Right lobe of liver (tissue), 6 donors: ENCODE measurements at regions not wholly inside any gene's neighbourhood (a gene's known extent, or its start where the extent isn't known, plus 50 kb on each side); places are given as distances from the start of the nearest gene placed in this dataset.

Experiments used
- ATAC-seq, 4 donors: fragments of 200-7000 bp; cut with Tn5 transposase; one replicate each; pipeline ENCODE4 v1.9.1; 2020; ENCODE audit warnings: mild to moderate bottlenecking in 4 of 4, moderate library complexity in 4 of 4
- DNase-seq, 3 donors: peaks; one replicate each; pipeline ENCODE4 v3.0.0-alpha.2; 2020
- H3K27ac ChIP-seq, 3 donors: fragments of 200-600 bp; one replicate each; pipeline ENCODE4 v1.8.0; 2022
- H3K27me3 ChIP-seq, 2 donors: fragments of 200-600 bp; one replicate each; pipeline ENCODE4 v1.8.0; 2022
- H3K36me3 ChIP-seq, 4 donors: fragments of 200-600 bp; sonication (generic) in 1 of 4; one replicate each; pipeline versions ENCODE4 v1.5.1 to v1.8.0; 2017 to 2022; ENCODE audit warnings: control low read depth in 1 of 4
- H3K4me1 ChIP-seq, 4 donors: fragments of 200-600 bp; sonication (generic) in 1 of 4; one replicate each; pipeline versions ENCODE4 v1.5.1 to v1.8.0; 2017 to 2022; ENCODE audit warnings: control low read depth in 1 of 4
- H3K4me3 ChIP-seq, 3 donors: fragments of 200-600 bp; one replicate each; pipeline ENCODE4 v1.8.0; 2022
- H3K9me3 ChIP-seq, 4 donors: fragments of 200-600 bp; sonication (generic) in 1 of 4; one replicate each; pipeline versions ENCODE4 v1.5.1 to v1.8.0; 2017 to 2022; ENCODE audit warnings: control low read depth in 1 of 4
- POLR2A ChIP-seq: fragments of 450-650 bp; IDR thresholded peaks from one replicate; pipeline ENCODE4 v1.6.1; 2017; ENCODE audit warnings: antibody characterized with exemption, mild to moderate bottlenecking
- WGBS: methylation state at CpG from one replicate; pipeline ENCODE4 v1.1.6; 2018; ENCODE audit warnings: low coverage, low lambda C conversion rate; ENCODE audit not compliant: insufficient coverage; ENCODE audit errors: missing lambda C conversion rate; 5-methylcytosine and 5-hydroxymethylcytosine counted together
- intact Hi-C, 2 donors: fragments of 100-400 bp; cut with DNase I; formaldehyde crosslinking; loops; one replicate each; pipeline versions ENCODE4 v1.11.2 to v1.14.1; 2022
- TF ChIP-seq, protein P1 (sequence below), 4 donors: fragments of 200-600 bp in 3 of 4; fragments of 450-650 bp in 1 of 4; IDR thresholded peaks; one replicate each; pipeline versions ENCODE4 v1.5.1 to v1.8.0; 2016 to 2022; ENCODE audit warnings: antibody characterized with exemption in 4 of 4, mild to moderate bottlenecking in 2 of 4
- donor health status: DM: no; HTN: yes; CAD: no.
- donor health status: DM: no; HTN: no; CAD: no.
- donor health status: DM: no; HTN: no; CAD: no.
- donor health status: DM: no; HTN: yes; CAD: no.
- donor health status: DM: no; HTN: yes; CAD: no.

DNA sequence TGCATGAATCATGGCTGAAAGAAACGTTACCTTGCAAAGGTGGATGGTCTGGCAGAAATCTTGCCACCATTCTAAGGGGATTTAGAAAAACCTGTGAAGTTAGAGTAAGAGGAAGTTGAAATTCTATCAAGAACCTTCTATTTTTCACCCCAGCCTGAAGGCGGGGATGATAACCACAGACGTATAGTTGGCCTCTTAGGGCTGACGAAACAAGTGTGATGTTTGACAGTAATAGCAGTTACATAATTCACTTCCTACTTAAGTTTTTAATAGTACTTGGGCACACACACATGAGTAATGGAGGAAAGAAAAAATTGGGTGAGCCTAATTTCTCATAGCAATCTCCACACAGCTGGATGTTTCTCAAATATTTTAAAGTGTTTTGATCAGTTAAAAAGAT is 336.6 kb upstream of the SALL3 start:
- ATAC-seq (no peak), DNase-seq (no peak)
- Histone ChIP-seq H3K4me1 (no peaks in the 10 kb centered on the region), H3K27me3 (no peaks in the 10 kb centered on the region), H3K9me3 (no peaks in the 10 kb centered on the region), H3K4me3 (no peak overlapping the region), H3K36me3 (no peaks in the 10 kb centered on the region), H3K27ac (no peak overlapping the region)
- intact Hi-C loops = no loop called here
- 20% methylated on average over 4 of the region's 4 CpGs for WGBS
- TF ChIP-seq, protein P1, sequence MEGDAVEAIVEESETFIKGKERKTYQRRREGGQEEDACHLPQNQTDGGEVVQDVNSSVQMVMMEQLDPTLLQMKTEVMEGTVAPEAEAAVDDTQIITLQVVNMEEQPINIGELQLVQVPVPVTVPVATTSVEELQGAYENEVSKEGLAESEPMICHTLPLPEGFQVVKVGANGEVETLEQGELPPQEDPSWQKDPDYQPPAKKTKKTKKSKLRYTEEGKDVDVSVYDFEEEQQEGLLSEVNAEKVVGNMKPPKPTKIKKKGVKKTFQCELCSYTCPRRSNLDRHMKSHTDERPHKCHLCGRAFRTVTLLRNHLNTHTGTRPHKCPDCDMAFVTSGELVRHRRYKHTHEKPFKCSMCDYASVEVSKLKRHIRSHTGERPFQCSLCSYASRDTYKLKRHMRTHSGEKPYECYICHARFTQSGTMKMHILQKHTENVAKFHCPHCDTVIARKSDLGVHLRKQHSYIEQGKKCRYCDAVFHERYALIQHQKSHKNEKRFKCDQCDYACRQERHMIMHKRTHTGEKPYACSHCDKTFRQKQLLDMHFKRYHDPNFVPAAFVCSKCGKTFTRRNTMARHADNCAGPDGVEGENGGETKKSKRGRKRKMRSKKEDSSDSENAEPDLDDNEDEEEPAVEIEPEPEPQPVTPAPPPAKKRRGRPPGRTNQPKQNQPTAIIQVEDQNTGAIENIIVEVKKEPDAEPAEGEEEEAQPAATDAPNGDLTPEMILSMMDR (IDR thresholded peaks at IDR 0.05) = no peak
- no peak for TF ChIP-seq POLR2A

DNA sequence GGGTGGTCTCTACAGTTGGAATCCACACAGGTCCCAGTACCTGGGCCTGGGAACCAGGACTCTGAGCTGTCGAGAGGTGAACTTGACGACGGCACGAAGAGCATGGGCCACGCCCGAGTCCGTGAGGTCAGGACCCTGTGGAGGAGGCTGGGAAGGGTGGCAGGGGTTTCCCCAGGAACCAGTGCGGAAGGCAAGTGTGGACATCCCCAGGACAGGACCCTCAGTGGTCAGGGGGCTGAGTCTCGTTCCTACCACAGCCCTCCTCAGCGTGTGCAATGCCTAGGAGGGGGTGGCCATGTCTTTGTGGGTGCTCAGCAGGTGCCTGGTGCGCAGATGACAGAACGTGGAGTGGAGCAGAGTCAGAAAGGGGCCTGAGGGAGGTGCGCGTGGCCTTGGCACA is 335.6 kb upstream of the SALL3 start:
- DNase-seq (no peak), ATAC-seq (no peak)
- no peaks in the 10 kb centered on the region for H3K36me3 ChIP-seq
- WGBS = no CpG with 5 or more reads among the region's 14 CpGs
- no peak overlapping the region for H3K4me3 ChIP-seq
- no peaks in the 10 kb centered on the region for H3K4me1 ChIP-seq
- intact Hi-C loops = no loop called here
- H3K27me3 ChIP-seq = no peaks in the 10 kb centered on the region
- no peaks in the 10 kb centered on the region for H3K9me3 ChIP-seq
- TF ChIP-seq, protein P1 (IDR thresholded peaks at IDR 0.05) = no peak
- no peak for TF ChIP-seq POLR2A
- no peak overlapping the region for H3K27ac ChIP-seq

- DNase-seq = no peak
- intact Hi-C loops = no loop called here
- peak in 1 of 4 donors; percentile 52 for ATAC-seq
- H3K9me3 ChIP-seq = no peaks in the 10 kb centered on the region
- 60% methylated on average over 2 of the region's 20 CpGs for WGBS
- no peaks in the 10 kb centered on the region for H3K36me3 ChIP-seq
- H3K4me3 ChIP-seq = no peak overlapping the region
- H3K27ac ChIP-seq = no peak overlapping the region
- no peaks in the 10 kb centered on the region for H3K27me3 ChIP-seq
- TF ChIP-seq, protein P1 (IDR thresholded peaks at IDR 0.05) = no peak
- no peak for TF ChIP-seq POLR2A
- H3K4me1 ChIP-seq = no peaks in the 10 kb centered on the region
Observed at GRCh38 chr18:78645216-78645615, 334.4 kb upstream of the SALL3 start.

DNA sequence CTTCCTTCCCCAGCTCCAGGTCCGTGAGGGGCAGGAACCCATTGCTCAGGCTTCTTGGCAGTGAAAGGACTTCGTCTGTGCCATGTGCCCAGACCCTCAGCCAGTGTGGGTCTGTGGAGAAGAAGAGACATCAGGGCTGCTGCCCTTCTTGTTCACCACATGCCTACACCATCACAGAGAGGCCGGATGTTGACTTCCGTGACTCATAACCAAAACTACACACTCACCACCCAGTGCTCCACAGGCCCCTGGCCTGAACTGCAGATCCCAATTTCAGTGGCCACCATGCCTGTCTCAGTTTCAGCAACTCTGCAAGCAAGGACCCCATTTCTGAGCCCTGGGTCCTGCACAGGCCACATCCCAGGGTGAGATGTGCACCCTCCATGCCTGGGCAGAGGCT is 332.6 kb upstream of the SALL3 start:
- Histone ChIP-seq H3K4me1 (no peaks in the 10 kb centered on the region), H3K27me3 (no peaks in the 10 kb centered on the region), H3K27ac (no peak overlapping the region), H3K36me3 (no peaks in the 10 kb centered on the region), H3K4me3 (no peak overlapping the region), H3K9me3 (no peaks in the 10 kb centered on the region)
- TF ChIP-seq POLR2A = no peak
- TF ChIP-seq, protein P1 (IDR thresholded peaks at IDR 0.05) = no peak
- intact Hi-C loops = no loop called here
- ATAC-seq (no peak), DNase-seq (no peak)
- WGBS = 46% methylated on average over 4 of the region's 4 CpGs

DNA sequence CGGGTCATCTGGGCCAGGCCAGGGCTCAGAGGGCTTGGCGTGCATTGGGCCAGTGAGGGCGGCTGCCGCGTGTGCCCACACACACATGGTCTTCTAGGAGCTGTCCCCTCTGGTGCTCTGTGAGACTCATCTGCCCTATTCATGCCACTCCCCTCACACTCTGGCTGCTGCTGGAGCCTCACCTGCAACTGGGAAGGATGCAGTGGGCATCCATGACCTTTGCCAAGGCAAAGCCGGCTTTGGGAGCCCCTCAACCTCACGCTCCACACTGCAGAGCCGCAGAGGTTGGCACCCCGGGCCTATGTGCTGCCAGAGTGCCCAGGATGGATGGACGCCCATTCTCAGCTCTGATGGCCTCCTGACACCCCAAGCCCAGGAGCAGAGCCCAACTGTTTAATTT is 330.2 kb upstream of the SALL3 start:
- 19% methylated on average over 3 of the region's 10 CpGs for WGBS
- TF ChIP-seq POLR2A = no peak
- TF ChIP-seq, protein P1 (IDR thresholded peaks at IDR 0.05) = no peak
- intact Hi-C loops = no loop called here

More for the DNA sequence above, 330.2 kb upstream of the SALL3 start:
- H3K4me1 ChIP-seq = no peaks in the 10 kb centered on the region
- DNase-seq (no peak), ATAC-seq (no peak)
- H3K27me3 ChIP-seq = no peaks in the 10 kb centered on the region
- no peak overlapping the region for H3K27ac ChIP-seq
- H3K36me3 ChIP-seq = no peaks in the 10 kb centered on the region
- H3K9me3 ChIP-seq = no peaks in the 10 kb centered on the region
- no peak overlapping the region for H3K4me3 ChIP-seq
